Urothelium cell line (cell line): ENCODE measurements at regions not wholly inside any gene's neighbourhood (a gene's known extent, or its start where the extent isn't known, plus 50 kb on each side); places are given as distances from the start of the nearest gene placed in this dataset.
"Not testable (repeated sequence)": the region's sequence is repeated elsewhere in the genome, so short reads cannot be mapped to it uniquely, and the experiment has no call there.

Source experiments
- DNase-seq: peaks from one replicate; pipeline ENCODE4 v3.0.0; 2011; ENCODE audit warnings: low spot score, mixed read lengths
- FAIRE-seq: peaks from 2 replicates; lab custom pipeline; 2011; peaks lifted over from hg19 to GRCh38; lab: Jason Lieb, UNC

DNA sequence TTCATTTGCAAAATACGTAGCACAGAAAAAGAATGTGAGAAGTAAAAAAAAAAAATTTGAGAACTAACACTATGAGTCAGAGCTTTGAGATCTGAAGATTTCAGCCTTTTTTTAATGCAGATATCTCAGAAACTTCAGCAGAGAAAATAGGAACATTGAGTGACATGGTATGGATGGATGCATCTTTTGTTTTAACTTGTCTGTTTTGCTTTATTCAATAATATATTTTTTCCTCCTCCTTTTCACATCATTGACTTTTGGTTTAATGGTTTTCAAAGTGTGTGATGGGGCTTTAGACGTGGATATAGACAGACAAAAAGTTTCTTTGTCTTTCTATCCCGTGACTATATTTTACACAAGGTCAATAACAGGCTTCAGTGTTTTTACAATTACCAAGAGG, 426.7 kb upstream of the FRG2C start:
- no peak for DNase-seq
- FAIRE-seq = peak; percentile 30

DNA sequence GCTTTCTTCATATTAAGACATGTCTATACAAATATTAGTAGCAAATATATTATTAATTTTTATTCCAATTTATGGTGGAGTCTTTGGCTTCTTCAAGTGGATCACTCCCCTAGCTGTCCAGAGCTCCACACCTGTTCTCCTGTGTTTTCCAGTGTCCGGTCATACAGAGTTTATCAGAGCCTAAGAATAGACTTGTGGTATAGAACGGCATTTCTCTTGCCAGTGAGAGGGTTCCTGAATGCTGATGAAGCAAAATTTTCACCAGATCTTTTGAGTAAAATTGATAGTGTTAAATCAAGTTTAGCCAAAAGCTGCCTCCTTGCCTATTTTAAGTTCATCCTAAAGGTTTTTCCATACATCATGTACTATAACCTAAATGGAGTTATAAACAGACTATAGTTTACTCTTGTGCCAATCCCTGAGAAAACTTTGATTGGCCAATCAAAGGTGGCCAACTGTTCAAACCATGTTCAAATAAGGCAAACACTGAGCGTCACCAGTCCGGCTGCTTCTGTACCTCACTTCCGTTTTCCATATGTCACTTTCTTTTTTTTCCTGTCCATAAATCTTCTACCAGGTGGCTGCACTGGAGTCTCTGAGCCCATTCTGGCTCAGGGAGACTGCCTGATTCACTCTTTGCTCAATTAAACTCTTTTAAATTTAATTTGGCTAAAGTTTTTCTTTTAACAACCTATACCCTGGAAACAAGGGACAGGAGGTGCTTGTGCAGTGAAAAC, 422.7 kb upstream of the FRG2C start:
- FAIRE-seq, DNase-seq: not testable (repeated sequence)

DNA sequence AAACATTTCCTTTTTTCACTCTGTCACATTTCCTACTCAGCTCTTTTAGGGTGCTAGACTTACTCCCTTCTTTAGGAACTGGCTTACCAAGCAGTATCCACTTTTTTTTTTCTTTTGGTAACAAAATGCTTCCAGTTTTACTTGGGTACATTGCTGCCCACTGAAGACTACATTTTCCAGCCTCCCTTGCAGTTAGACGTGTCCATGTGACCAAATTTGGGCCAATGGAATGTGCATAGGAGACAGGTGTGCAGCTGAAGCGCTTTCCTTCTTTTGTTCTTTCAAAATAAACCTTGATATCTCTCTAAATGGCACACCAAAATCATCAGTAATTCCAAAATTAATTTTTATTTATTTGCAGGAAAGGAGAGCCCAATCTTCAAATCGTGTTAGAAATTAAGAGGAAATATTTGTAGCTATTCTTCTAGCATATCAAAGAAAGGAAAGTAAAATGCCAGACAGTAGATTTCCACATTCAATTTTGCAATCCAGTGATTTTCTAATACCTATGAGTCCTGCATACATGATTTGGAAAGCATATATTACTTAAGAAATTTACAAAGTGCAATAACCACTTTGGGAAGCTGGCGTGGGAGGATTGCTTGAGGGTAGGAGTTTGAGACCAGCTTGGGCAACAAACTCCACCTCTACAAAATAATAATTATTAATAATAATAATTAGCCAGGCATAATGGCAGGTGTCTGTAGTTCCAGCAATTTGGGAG, 422.0 kb upstream of the FRG2C start:
- DNase-seq (no peak), FAIRE-seq (no peak)

DNA sequence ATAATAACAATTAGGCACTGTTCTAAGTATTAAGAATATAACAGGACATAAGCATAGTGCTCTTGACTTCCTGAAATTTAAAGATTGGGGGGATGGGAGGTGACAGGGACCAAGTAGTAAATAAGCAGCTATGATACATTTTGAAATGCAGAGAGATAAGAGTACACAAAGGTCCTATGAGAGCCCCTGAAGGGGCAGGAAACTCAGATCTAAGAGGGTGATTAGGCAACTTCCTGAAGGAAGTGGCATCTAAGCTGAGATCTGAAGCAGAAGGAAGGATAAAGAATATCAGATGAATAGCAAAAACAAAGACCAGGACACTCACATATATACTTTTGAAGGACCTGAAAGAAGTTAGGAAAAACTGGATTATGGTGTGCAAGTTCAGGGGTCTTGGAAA, 415.2 kb upstream of the FRG2C start:
- DNase-seq (no peak), FAIRE-seq (no peak)

DNA sequence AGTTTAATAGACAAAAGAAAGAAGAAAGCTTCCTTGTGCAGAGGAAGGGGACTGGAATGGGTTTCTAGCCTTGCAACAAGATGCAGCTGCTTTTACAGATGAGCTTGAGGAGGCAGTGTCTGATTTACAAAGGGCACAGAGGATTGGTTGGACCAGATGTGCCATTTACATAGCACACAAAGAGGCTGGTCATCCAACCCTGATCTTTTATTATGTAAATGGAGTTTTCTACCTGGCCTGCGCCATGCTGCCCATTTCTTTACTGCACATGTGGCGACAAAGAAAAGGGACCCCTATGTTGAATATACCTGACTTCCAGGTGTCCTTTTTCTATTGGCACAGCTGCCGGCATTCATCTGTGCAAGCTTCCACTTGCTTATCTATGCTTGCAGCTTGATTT, 409.4 kb upstream of the FRG2C start:
- FAIRE-seq (no peak), DNase-seq (no peak)

DNA sequence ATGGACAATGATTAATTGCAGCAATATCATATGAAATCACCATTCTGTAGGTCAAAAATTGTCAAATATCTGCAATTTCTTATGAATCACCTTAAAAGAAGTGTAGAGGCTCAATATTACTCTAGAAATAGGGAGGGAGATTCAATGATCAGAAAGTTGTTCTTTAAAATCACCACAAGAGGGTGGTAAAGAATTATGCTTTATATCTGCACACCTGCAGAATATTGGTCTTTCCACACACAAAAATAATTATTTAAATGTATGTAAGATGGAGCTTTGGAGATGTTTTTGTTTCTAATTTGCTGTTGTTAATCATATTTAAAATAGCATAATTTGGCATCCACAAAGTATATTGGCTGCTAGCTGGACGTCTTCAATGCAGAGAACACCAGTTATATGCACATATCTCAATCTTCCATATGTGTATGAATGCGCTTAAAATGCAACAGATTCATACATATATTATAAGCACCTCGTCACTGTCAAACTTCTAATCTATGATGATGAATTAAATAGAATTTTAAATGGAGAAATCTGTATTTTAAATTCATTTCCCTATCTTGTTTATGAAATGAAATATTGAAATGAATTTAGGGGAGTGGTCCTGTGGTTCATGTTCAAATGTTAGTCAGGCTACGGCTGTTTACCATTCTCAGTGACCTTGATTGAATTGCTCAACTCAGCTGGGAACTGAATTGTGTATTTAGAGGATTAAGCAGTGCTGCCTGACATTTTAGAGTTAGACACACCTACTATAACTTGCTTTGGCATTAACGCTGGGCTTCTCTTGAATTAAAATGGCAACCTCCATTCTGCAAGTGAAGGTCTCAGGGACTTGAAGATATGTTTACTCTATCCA, 405.1 kb upstream of the FRG2C start:
- FAIRE-seq = not testable (repeated sequence)
- DNase-seq = peak; percentile 7

DNA sequence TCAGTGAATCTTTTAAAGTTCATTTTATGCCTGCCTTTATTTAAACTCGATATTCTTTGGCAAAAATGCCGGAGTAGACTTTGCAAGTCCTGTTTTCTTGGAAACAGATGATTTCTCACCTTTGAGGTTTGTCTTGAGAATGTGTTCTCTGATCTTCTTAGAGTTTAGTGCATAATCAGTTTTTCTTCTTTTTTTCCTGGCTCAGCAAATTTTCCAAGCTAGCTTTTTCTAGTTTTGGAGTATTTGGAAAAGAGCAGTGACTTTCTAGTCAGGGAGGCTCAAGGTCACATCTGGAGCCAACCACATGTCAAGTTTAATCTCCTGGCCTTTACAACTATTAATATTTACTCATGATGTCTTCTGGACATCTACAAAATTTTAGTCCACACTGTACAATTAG, 403.2 kb upstream of the FRG2C start:
- DNase-seq, FAIRE-seq: not testable (repeated sequence)

DNA sequence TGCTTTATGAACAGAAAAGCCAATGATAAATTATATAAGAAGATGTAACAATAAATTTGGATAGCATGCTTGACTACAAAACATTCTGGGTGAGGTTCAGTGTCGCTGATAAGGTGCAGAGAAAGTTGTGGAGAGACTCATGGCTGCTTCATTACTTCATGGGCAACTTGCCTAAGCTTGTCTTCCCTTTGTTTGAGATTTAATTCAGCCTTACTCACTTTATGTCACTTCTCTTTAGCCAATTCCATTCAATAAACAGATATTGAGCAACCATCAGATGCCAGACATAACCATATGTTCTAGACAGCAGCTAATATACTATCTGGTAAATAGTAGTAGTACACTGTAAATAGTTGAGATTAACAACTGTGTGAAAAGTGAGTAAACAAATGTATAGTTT, 401.5 kb upstream of the FRG2C start:
- DNase-seq (no peak), FAIRE-seq (no peak)

DNA sequence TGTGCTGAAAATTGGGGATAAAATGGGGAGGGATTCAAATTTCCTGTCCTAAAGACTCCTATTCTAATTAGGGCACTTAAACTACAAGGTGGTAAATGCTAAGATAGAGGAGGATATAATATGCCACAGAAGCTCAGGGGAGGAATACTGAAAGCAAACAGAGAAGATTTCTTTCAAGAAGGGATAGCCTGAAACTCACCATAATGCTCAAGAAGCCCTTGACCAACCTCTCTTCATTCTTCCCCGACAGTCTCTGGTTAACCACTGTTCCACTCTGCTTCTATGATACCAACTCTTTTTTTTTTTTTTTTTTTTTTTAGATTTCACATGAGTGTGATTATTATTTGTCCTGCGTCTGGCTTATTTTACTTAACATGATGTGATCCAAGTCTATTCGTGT, 398.2 kb upstream of the FRG2C start:
- DNase-seq (no peak), FAIRE-seq (no peak)

DNA sequence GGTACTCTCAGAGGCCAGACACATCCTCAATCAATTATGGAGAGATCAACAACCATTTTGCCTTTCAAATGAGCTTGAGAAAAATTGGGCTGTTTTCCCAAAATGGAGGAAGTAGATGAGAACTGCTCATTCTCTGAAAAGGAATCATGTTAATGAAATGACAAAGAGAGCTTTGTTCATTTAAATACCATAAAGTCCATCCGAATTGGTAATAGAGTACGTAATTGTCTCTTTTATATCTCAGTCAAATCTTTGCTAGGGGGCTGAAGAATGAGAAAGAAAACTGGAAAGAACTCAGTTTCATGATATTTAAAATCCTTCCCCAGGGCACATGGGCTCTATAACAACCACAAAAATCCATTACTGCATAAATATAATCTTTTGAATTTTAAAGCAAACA, 395.6 kb upstream of the FRG2C start:
- not testable (repeated sequence) for FAIRE-seq

DNA sequence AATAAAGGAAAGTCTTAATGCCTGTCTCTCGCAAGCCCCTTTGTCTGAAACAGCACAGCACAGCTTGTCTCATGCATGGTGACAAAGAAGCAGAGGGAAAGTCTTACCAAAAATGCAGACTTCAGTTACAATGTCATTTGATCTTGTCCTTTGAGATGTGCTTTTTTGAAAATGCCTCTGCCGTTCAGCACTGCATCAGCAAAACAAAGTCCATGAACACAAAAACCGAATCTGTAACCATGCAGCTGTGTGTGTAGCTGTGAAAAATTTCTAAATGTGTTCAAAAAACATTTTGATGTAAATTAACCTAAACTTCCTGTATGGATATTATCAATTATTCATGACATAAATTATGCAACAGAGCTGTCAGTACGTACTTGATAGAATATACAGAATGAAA, 391.9 kb upstream of the FRG2C start:
- not testable (repeated sequence) for DNase-seq, FAIRE-seq

More for the DNA sequence above, 395.6 kb upstream of the FRG2C start:
- DNase-seq = not testable (repeated sequence)

DNA sequence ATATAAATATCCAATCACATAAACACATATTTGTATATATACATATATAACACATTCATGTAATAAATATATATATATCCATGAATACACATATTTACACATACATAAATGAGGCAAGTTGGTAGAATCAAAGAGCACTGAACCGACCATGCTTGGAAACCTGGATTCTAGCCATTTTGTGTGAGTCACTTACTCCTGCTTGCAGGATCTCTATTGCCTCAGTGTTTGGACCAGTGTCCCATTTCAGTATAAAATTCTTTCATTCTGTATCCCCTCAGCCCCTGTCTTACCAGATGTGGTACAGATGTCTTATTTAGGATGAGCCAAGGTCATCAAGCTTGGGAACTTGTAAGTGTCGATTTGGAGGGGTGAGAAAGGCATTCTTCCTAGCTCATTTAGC, 391.4 kb upstream of the FRG2C start:
- peak; percentile 6 for DNase-seq
- FAIRE-seq = no peak

DNA sequence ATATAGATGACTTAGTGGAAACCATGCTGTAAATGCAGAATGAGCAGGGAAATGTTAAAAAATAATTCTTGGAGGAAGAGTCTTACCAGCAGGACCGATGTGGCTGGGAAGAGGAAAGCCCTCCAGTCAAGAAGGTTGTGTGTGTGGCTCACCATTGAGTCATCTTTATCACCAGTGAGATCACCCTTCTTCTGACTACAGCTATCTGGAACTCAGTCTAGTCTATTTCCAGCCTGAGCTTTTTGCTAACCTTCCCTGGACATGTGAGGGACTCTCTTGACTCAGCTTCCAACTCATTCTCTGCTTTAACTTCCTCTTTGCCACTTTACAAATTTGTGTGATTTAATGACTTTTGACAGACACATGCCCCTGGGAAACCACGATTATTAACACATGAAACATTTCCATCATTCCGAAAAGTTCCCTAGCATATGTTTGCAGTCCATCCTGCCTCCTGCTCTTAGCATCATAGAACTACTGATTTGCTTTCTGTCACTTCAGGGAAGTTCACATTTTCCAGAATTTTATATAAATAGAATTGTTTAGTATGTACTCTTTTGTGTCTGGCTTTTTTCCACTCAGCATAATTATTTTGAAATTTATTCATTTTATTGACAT, 378.5 kb upstream of the FRG2C start:
- FAIRE-seq (peak; percentile 30), DNase-seq (peak; percentile 29)

DNA sequence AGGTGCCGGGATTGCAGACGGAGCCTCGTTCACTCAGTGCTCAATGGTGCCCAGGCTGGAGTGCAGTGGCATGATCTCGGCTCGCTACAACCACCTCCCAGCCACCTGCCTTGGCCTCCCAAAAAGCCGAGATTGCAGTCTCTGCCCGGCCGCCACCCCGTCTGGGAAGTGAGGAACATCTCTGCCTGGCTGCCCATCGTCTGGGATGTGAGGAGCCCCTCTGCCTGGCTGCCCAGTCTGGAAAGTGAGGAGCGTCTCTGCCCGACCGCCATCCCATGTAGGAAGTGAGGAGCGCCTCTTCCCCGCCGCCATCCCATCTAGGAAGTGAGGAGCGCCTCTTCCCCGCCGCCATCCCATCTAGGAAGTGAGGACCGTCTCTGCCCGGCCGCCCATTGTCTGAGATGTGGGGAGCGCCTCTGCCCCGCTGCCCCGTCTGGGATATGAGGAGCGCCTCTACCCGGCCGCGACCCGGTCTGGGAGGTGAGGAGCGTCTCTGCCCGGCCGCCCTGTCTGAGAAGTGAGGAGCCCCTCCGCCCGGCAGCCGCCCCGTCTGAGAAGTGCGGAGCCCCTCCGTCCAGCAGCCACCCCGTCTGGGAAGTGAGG, 375.1 kb upstream of the FRG2C start:
- DNase-seq, FAIRE-seq: not testable (repeated sequence)

DNA sequence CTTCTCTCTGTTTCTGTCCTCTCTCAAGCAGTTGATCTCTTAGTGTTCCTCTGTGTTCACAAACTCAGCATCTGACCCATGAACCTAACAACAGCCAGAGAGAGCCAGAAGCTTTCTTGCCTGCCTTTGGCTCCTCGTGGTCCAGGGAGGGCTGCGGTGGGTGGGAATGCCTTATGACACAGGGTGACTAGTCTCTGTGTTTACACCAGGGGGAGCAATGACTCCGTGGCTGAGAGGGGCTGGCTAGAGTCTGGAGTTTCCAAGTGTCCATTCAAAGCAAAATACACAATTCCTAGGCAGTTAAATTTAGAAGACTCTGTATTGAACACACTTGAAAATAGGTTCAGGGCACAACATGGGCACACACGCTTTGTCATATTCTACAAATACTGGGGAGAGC, 370.0 kb upstream of the FRG2C start:
- peak; percentile 55 for FAIRE-seq

DNA sequence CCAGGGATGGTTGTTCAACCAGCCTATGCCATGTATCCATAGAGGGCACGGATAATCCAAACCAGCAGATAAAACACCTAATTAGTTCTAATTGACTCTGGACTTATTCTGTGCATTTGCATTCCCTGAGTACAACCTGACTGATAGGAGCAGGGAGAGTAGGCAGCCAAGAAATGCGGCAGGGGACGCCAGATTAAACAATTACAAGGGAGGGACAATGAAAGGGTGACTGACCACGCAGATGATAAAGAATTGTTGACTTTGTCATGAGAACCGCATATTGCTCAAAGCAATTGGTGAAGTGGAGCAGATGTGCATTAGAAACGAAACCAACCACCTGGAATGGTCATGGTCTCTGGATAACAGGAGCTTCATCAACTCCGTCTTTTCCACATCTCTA, 369.1 kb upstream of the FRG2C start:
- no peak for FAIRE-seq
- DNase-seq = no peak

More for the DNA sequence above, 370.0 kb upstream of the FRG2C start:
- DNase-seq = peak; percentile 45

DNA sequence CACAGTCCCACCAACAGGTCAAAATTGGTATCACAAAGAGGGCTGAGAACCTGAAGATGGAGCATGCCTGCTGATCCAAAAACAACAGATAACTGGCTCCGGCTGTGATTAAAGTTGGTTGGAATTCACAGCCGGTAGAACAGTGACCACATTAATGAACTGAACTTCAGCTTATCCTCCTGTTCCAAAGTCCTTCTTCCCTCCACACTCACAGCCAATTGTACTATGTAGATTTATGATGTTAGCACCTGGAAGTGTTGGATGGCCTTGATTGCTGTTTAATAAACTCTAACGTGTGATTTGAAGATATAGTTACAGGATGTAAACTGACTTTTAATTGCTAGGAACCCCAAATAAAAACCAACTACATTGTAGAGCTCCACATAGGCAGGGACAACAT, 367.3 kb upstream of the FRG2C start:
- FAIRE-seq (no peak), DNase-seq (no peak)

DNA sequence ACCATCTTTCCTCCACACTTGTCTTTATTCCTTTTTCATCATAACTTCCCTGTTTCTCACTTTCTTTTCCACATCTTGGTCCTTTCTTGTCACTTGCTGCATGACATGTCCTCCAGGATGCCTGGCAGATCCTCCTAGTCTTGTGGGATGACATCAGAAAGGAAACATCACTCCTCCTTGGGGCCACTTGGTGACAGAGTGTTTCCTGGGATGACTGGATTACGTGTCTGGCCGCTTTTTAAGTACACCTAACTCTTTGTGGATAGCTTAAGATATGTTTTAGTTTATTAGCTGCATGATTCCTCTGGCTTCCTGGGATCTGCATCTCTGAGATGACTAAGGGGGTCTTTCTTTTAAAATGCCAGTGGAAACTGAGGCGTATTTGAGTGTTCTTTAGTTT, 363.5 kb upstream of the FRG2C start:
- no peak for DNase-seq
- FAIRE-seq = no peak

DNA sequence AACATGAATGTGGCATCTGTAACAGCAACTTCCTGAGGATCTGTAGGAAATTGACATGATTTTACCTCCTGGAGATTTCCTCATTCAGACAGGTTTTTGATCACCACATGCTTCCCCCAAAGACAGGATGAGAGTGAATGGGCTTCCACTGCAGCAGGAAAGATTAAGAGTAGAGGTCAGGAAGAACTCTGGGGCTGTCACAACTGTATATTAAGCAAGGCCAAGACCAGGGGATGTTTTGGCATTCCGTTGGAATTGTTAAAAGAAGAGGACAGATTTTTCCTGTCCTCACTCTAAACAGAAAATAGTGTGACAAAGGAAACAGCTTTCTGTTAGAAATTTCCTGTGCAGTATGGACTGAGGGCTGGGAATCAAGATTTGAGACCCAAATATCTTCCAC, 363.1 kb upstream of the FRG2C start:
- FAIRE-seq, DNase-seq: not testable (repeated sequence)

DNA sequence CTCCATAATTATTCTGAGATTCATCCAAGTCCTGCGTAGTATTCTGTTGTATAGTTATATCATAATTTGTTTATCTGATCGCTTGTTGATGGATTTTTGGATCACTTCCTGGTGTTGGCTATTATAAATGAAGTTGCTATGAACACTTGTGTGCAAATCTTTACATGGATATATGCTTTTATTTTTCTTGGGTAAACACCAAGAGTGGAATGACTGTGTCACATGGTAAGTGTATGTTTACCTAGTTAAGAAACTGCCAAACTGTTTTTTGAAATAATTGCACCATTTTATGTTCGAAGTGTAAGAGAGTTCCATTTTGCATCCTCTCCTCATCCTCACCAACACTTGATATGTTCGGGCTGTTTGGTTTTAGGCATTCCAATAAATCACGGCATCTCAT, 360.4 kb upstream of the FRG2C start:
- FAIRE-seq (no peak), DNase-seq (no peak)
